GM18511 (cell line): ENCODE measurements at regions not wholly inside any gene's neighbourhood (a gene's known extent, or its start where the extent isn't known, plus 50 kb on each side); places are given as distances from the start of the nearest gene placed in this dataset.
"Not testable (repeated sequence)": the region's sequence is repeated elsewhere in the genome, so short reads cannot be mapped to it uniquely, and the experiment has no call there.

Experiments
- ATAC-seq: cut with Tn5 transposase; IDR thresholded peaks from one replicate; pipeline ENCODE4 v1.9.1; 2021; ENCODE audit warnings: mild to moderate bottlenecking, moderate library complexity; ENCODE audit not compliant: unreplicated experiment

DNA sequence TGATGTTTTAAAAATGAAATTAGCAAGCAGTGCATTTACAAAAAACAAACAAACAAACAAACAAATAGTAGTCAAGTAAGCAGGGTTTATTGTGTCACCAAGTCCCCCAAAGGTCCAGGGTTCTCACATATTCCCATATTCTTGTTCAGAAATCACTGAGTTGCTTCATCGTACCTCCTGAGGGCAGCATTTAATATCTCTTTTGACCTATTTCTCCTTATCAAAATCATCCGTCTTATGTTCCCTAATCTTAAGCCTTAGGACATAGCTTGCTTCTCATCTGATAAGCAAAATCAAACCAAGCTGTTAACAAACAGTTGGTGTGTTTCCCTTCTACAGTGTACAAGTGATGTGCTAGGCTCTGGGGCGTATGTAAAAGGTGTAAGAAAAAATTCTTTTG, 109.5 kb upstream of the MAN2A1 start:
- no peak for ATAC-seq

- ATAC-seq, result no peak
Measured at GRCh38 chr5:109575506-109575905, 114.2 kb upstream of the MAN2A1 start.

DNA sequence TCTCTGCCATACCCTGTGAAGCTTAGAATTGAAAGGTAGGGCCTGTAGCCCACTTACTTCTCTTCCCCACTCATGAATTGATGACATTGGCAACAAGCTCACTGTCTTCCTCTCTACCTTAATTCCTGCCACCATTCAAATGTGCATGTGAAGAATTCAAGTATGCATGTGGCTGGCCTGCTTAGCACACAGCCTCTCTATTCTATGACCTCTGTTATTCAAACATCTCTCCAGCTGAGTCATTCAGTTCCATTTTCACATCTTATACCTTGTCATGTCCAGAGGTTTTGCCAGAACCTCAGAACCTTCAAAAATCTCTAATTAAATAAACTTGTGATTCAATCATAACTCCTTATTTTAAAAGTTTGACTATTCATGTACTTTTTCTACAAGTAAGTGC, 114.7 kb upstream of the MAN2A1 start:
- no peak for ATAC-seq

GRCh38 chr5:109573766-109574165, 116.0 kb upstream of the MAN2A1 start:
- ATAC-seq, result no peak

GRCh38 chr5:109573256-109573655, 116.5 kb upstream of the MAN2A1 start:
- ATAC-seq, result no peak

GRCh38 chr5:109571785-109572184, 117.9 kb upstream of the MAN2A1 start:
- no peak for ATAC-seq

DNA sequence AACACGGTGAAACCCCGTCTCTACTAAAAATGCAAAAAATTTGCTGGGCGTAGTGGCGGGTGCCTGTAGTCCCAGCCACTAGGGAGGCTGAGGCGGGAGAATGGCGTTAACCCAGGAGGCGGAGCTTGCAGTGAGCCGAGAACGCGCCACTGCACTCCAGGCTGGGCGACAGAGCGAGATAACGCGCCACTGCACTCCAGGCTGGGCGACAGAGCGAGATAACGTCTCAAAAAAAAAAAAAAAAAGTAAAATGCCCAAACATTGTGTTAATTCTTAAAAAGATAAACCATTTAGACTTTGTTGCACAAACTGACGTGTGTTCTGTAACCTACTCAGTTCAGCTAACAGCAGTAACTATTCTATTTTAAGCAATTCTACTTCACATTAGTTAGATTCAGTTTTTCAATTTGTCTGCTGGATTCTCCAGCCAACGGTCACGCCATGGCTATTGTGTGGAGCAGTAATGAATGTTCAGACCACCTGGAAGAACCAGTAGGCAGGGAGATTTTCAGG, 119.3 kb upstream of the MAN2A1 start:
- no peak for ATAC-seq

- no peak for ATAC-seq
Measured at GRCh38 chr5:109567374-109568044, 122.2 kb upstream of the MAN2A1 start.

DNA sequence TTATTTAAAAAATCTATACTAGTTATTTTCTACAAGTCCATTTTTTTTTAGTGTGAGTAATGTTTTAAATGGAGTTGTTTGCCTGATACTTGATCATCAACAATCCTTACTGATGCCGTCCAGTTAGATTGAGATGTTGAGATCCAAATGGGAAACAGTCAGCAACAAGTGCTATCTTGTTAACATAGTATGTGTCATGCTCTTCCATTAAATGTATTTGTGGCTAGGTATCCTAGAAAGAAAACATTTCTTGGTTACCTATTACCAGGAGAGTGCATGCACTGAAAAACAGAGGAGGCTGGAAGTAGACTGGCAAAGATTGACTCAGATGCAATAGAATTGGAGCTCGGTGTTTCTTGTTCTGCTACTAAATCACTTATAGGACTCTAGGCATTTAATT, 123.4 kb upstream of the MAN2A1 start:
- no peak for ATAC-seq

DNA sequence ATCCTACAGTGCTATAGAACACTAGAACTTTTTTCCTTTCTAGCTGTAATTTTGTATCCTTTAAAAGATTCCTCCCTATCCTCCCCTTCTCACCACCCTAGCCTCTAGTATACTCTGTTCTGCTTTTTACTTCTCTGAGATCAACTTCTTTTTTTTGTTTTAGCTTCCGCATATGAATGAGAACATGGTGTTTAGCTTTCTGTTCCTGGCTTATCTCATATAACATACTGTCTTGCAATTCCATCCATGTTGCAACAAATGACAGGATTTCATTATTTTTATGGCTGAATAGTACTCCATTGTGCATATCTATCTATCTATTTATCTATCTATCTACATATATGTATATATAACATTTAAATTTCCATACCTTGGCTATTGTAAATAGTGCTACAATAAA, 126.0 kb upstream of the MAN2A1 start:
- ATAC-seq, result no peak

DNA sequence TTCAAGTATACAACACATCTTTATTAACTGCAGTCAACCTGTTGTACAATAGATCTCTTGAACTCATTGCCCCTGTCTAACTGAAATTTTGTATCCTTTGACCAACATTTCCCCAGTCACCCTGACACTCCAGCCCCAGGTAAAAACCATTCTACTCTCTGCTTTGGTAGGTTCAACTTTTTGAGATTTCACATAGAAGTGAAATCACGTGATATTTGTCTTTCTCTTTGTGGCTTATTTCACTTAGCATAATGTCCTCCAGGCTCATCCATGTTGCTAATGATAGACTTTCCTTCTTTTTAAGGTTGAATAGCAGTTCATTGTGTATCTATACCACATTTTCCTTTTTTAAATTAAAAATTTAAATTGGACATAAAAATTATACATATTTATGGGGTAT, 126.5 kb upstream of the MAN2A1 start:
- ATAC-seq, result no peak

- ATAC-seq, result no peak
Measured at GRCh38 chr5:109562441-109562840, 127.3 kb upstream of the MAN2A1 start.

DNA sequence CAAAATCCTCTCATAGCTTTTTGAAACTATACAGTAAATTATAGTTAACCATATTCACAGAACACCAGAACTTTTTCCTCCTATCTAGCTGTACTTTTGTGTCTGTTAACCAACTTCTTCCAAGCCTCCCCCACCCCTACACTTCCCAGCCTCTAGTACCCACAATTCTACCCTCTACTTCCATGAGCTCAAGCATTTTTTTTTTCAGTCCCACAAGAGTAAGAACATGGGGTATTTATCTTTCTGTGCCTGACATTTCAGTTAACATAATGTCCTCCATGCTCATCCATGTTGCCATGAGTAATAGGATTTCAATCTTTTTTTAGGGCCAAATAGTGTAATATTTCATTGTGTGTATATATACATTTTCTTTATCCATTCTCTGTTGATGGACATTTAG, 128.3 kb upstream of the MAN2A1 start:
- no peak for ATAC-seq

GRCh38 chr5:109560554-109560953, 129.2 kb upstream of the MAN2A1 start:
- ATAC-seq, result no peak

DNA sequence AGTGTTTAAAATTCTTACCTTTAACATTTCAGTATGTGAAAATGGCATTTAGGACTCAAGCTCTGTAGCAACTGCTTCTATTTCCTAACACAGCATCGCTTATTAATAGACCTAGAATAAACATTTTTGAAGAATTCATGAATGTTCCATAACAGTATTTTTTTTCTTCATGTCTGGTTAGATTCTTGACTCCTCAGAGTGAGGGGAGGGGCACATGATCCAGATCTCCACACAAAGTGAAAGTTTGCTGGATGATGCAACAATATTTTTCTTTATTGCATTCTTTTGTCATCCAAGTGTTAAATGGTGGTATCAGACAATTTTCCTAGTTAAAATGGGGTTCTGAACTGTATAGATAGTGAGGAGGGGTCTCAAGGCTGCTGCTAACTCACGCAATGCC, 130.8 kb upstream of the MAN2A1 start:
- ATAC-seq, result no peak

GRCh38 chr5:109558364-109558763, 131.4 kb upstream of the MAN2A1 start:
- no peak for ATAC-seq

DNA sequence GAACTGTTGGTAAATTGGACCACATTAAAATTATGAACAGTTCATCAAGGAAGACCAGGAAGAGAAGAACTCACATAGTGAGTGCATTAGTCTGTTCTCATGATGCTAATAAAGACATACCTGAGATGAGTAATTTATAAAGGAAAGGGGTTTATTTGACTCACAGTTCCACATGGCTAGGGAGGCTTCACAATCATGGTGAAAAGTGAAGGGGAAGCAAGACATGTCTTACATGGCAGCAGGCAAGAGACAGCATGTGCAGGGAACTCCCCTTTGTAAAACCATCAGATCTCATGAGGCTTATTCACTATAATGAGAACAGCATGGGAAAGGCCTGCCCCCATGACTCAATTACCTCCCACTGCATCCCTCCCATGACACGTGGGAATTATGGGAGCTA, 135.9 kb upstream of the MAN2A1 start:
- ATAC-seq, result no peak

DNA sequence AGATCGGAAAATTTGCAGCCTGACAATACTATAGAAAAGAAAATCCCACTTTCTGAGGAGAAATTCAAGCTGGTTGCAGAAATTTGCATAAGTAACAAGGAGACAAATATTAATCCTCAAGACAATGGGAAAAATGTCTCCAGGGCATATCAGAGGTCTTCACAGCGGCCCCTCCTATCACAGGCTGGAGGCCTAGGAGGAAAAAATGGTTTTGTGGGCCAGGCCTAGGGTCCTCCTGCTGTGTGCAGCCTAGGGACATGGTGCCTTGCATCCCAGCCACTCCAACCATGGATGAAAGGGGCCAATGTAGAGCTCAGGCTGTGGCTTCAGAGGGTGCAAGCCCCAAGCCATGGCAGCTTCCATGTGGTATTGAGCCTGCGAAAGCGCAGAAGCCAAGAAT, 138.5 kb upstream of the MAN2A1 start:
- ATAC-seq, result not testable (repeated sequence)

GRCh38 chr5:109550077-109550476, 139.7 kb upstream of the MAN2A1 start:
- no peak for ATAC-seq

DNA sequence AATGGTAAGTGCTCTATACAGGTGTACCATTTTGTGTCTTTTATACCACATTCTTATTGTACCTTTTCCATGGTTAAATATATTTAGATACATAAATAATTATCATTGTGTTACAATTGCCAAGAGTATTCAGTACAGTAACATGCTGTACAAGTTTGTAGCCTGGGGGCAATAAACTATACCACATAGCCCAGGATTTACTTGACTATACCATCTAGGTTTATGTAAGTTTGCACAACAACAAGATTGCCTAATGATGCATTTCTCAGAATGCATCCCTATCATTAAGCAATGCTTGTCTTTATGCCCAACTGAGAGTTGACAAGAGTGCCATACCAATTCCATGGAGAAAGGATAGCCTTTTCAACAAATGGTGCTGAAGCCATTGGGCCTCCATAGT, 136.7 kb upstream of the PJA2 start:
- ATAC-seq, result no peak

- ATAC-seq, result not testable (repeated sequence)
Measured at GRCh38 chr5:109544873-109545272, 135.1 kb upstream of the PJA2 start.

DNA sequence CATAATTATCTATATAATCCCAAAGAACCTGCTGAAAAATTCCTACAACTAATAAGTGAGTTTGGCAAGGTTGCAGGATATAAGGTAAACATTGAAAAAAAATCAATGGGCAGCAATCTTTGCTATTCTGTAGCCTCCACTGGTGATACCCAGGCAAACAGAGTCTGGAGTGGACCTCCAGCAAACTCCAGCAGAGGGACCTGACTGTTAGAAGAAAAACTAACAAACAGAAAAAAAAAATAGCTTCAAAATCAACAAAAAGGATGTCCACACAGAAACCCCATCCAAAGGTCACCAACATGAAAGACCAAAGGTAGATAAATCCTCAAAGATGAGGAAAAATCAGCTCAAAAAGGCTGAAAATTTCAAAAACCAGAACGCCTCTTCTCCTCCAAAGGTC, 128.9 kb upstream of the PJA2 start:
- not testable (repeated sequence) for ATAC-seq

DNA sequence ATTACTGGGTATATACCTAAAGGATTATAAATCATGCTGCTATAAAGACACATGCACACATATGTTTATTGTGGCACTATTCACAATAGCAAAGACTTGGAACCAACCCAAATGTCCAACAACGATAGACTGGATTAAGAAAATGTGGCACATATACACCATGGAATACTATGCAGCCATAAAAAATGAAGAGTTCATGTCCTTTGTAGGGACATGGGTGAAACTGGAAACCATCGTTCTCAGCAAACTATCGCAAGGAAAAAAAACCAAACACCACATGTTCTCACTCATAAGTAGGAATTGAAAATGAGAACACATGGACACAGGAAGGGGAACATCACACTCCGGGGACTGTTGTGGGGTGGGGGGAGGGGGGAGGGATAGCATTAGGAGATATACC, 125.3 kb upstream of the PJA2 start:
- not testable (repeated sequence) for ATAC-seq
